Cardiac fibroblast (primary cell): ENCODE measurements at regions not wholly inside any gene's neighbourhood (a gene's known extent, or its start where the extent isn't known, plus 50 kb on each side); places are given as distances from the start of the nearest gene placed in this dataset.

ENCODE experiments used
- DNase-seq, 2 donors: peaks; one replicate each; pipeline versions ENCODE4 v3.0.0 to v3.0.0-alpha.2; 2010; ENCODE audit warnings: low read depth in 2 of 2
- H3K4me3 ChIP-seq, 2 donors: replicated peaks in 1 of 2; 1 replicate in 1 of 2; 2 replicates in 1 of 2; pipeline ENCODE4 v1.5.1; 2011; ENCODE audit warnings: low read depth in 2 of 2, low read length in 2 of 2, mild to moderate bottlenecking in 2 of 2, moderate library complexity in 1 of 2
- CTCF ChIP-seq: IDR thresholded peaks from one replicate; pipeline ENCODE4 v1.5.1; 2011; ENCODE audit warnings: low read depth, mild to moderate bottlenecking, low read length, inconsistent platforms

GRCh38 chr2:43098539-43098938 lies 127.9 kb downstream of the ZFP36L2 start:
- TF ChIP-seq CTCF = no peak
- no peak for DNase-seq
- H3K4me3 ChIP-seq = no peak overlapping the region

GRCh38 chr2:43097644-43098408 lies 128.6 kb downstream of the ZFP36L2 start:
- no peak for DNase-seq
- H3K4me3 ChIP-seq = no peak overlapping the region
- no peak for TF ChIP-seq CTCF

- DNase-seq = no peak
- TF ChIP-seq CTCF = no peak
- H3K4me3 ChIP-seq = no peak overlapping the region
These were observed 130.7 kb downstream of the ZFP36L2 start for GRCh38 chr2:43095533-43096295.

- no peak for DNase-seq
These were observed 133.8 kb downstream of the ZFP36L2 start for GRCh38 chr2:43092520-43093179.

GRCh38 chr2:43090317-43090716 lies 136.1 kb downstream of the ZFP36L2 start:
- DNase-seq = no peak
- no peak overlapping the region for H3K4me3 ChIP-seq
- TF ChIP-seq CTCF = no peak

More at GRCh38 chr2:43092520-43093179, 133.8 kb downstream of the ZFP36L2 start:
- TF ChIP-seq CTCF = no peak
- H3K4me3 ChIP-seq = no peak overlapping the region

GRCh38 chr2:43088143-43089073 lies 138.0 kb downstream of the ZFP36L2 start:
- H3K4me3 ChIP-seq = no peak overlapping the region
- no peak for TF ChIP-seq CTCF
- DNase-seq = peak; percentile 39 to 56
